Retina (tissue), 1 donor: ENCODE measurements at regions not wholly inside any gene's neighbourhood (a gene's known extent, or its start where the extent isn't known, plus 50 kb on each side); places are given as distances from the start of the nearest gene placed in this dataset.
A peak's percentile ranks its signal among the peaks of the same experiment; 100 is the strongest.

ENCODE experiments used
- DNase-seq: peaks from one replicate; pipeline ENCODE4 v3.0.0-alpha.2; 2016

DNA sequence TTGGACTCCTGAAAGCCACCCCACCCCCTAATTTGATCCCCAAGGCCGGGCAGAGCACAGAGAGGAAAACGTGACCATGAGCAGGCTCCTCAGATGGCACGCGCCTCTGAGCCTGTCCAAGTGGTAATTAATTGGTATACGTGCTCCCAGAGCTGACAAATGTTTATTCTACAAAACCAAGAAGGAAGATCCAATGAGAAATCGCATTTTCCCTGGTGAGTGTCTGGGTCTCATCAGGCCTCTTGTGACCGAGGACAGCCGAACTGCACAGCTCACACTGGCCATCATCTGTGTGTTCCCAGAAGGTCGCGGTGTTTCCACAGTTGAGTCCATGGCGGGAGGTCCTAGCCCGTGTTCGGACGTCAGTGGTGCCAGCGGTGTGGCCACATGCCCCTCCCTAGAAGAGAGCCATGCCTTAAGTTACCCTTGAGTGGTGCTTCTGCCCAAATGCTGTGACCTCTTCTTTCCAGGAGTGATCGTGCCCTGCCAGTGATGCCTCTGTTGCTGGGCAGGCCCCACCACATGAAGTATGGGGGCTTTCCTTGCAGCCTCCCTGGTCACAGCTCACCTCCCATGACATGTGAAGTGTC is 317.5 kb upstream of the RTL1 start:
- no peak for DNase-seq

DNA sequence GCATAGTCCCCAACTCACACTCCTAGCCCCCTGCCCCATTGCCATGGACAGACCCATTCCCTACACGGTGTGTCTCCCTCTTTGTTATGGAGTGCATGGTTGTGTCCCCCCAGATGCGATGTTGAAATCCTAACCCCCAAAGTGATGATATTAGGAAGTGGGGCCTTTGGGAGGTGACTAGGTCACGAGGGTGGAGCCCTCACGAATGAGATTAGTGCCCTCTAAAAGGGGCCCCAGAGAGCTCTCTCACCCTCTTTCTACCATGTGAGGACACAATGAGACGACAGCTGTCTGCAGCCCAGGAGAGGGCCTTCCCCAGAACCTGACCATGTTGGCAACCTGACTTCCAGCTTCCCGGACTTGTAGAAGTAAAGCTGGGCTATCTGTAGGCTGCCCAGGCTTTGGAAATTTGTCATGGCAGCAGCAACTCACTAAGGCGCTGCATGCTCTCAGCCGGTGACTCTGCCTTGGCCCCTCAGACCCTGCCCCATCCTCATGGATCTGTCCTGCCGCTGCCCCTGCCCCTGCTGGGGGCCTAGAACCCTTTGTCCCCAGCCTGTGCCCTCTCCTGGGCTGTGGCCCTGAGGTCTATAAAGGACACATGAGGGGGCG is 318.1 kb upstream of the RTL1 start:
- DNase-seq: no peak

DNA sequence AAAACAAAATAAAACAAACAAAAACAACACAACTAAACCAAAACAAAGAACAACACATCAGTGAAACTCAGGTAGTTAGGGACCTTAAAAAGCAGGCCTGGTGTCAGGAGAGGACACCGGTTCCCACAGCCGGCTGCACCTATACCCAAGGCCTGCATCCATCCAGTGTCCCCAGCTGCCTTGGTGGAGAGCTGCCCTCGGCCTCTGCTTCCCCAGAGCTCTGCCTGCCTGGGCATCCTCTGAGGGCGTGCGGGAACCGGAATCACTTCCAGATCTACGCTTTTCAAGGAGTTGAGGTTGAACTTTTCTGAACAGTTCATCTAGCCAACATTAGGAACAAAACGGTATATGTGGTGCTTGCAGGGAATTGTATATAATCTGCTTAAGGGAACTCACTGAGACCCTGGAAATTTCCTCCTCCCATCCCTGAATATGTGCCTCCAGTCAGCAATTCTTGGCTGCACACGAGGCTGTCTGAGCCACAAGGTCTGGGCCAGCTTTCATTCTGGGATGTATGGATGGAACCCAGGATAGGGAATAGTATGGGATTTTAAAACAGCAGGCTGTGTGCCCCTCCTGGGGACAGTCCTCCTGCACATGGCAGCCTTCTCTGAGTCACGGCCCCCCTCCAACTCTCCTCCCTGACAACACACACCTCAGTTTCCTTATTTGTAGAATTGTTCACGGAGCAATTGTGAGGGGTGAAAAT is 319.0 kb upstream of the RTL1 start:
- no peak for DNase-seq

DNA sequence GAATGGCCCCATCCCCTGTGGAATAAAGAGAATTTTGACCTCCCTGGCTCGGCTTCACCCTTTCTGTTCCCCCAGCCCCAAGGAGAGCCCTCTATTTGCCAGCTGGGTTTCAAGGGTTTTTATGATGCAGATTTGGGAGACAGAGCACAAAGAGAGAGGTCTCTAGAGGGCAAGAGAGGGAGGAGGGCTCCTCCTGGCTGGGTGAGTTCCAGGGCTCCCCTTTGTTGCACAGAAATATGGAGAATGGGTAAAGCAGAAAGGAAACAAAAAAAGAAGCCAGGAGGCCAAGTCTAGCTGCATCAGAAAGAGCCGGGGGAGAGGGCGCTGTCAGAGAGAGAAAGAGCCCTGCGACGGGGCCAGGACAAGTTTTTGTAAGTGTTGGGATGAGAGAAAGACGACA is 319.6 kb upstream of the RTL1 start:
- no peak for DNase-seq

DNA sequence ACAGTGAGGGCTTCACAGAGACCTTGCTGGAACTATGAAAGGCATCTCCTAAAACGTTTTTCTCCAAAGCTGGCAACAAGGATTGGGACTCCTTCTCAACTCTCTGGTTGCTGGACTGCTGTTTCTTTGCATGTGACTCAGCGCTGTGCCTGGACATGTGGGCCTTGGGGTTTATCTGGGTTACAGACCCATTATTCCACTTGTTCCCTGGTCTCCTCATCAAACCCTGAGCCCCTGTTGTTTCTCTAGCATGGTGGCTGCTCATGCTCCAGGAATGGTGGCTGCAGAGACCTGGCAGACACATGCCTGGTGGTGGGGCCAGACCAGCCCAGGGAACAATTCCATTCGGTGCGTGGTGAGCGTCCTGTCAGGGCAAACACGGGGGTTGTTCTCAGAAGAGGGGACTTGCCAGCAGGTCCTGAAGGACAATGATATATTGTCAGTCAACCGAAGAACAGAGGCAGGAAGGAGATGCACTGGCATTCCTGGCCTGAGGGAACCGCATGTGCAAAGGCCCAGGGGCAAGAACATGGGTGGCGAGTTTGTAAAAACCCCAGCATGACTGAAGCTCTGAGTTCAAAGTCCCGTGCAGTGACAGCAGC is 320.1 kb upstream of the RTL1 start:
- no peak for DNase-seq

DNA sequence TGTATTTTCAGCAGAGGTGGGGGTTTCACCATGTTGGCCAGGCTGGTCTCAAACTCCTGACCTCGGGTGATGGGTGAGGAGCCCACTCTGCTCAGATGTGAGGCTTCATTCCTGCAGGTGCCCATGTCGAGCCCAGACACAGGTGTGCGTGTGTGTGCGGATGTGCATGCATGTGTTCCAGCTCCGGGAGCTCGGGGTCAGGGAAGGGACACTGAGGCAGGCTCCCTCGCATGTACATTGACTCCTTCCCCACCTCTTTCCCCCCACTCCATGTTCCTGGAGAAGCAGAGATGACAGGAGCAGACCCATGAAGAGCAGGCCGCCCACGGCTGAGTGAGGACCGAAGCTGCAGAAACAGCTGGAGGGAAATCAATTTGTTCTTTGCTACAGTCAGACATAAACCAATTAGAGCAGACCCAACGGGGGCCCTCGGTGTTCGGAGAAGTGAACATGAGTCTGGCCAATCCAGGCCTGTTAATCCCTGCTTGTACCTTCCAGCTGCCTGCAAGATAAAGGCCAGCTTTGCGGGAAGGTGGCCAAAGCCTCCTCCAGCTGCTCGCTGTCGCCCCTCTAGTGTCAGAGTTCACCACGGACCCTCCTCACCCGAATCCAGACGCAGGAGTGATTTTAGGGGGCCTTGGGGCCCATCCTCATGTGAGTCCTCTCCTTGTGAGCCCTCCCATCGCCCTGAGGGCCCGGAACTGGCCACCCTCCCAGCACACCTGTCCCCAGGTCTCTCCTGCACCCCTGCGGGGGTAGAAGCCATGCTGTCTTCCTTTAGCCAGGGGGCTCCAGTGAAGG is 321.0 kb upstream of the RTL1 start:
- peak; percentile 67 for DNase-seq

DNA sequence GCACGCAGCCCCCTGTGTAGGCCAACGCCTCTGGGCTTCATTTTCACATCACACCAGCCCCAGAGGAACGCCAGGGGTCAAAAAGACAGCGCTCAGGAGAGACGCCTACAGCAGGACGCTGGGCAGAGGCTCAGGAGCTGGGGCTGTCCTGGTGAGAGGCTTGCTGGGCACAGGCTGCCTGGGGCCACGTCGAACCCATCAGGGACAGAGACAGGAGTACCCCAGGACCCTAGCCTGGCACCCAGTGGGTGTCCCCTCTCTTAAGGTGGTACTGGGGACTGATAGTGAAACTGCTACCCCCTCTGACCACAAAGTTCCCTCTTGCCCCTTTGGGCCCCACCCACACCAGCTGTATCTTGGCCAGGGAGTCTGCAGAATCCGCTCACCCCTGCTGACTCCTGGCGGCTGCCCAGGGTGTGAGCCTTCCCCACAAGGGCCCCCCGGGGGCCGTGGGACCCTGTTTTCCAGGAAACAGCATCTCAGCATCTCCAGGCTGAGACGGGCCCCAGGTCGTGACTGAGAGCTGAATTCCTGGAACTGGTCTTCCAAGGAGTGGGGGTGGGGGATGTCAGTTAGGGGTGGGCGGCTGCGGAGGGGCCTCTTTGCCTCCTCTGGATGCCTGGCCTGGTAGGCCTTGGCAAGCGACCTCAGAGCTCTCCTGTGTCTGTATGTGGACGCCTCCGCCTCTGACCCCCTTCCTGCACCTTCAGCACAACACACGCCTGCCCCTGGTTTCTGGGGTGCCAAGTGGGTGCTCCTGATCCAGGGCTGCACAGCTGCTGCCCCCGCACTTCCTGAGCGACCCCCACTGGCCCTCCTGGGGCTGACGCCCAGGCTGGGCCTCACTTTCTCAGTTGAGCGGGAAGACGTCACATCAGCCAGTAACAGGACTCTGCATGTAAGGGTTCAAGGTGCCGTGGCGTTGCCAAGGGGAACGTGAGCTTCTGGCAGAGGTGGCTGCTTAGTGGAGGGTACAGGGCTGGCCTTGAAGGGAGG is 321.9 kb upstream of the RTL1 start:
- peak; percentile 42 for DNase-seq

DNA sequence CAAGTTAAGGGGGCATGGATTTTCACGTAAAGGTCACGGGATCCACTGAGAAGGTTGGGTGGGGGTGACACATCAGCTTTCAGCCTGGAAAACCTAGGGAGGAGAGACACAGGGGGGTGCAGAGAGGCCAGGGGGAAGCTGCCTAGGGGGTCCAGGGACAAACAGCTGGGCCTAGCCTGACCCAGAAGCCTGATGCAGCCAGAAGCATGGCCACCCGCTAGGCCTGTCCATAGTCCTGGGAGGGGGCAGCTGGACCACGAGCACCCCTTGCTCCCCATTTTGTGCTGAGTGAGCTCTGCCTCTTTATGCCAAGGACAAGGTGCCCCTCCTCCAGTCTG is 322.7 kb upstream of the RTL1 start:
- DNase-seq: no peak

DNA sequence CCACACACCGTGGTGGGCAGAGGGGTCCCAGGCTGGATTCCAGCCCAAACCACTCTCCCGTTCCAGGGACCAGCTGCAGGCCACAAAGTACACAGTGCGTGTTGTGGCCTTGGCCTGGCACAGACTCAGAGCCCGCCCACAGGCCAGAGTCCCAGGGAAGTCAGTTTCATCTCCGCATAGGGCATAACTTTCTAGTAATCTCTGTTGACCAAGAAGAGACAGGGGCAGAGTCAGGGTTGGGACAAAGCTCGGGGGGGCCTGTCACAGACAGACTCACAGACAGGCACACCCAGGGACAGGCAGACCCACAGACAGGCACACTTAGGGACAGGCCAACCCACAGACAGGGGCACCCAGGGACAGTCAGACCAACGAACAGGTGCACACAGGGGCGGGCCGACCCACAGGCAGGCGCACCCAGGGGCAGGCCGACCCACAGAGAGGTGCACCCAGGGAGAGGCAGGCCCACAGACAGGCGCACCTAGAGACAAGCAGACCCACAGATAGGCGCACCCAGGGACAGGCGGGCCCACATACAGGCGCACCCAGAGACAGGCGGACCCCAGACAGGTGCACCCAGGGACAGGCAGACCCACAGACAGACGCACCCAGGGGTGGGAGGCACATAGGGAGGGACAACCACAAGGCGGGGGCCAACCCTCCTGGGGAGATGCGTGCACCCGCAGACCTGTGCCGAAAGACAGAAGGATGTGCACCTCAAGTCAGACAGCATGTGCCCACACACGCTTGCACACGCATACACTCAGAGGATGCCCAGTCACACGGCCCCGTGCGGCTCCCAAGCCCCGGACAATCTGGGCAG is 323.3 kb upstream of the RTL1 start:
- no peak for DNase-seq

DNA sequence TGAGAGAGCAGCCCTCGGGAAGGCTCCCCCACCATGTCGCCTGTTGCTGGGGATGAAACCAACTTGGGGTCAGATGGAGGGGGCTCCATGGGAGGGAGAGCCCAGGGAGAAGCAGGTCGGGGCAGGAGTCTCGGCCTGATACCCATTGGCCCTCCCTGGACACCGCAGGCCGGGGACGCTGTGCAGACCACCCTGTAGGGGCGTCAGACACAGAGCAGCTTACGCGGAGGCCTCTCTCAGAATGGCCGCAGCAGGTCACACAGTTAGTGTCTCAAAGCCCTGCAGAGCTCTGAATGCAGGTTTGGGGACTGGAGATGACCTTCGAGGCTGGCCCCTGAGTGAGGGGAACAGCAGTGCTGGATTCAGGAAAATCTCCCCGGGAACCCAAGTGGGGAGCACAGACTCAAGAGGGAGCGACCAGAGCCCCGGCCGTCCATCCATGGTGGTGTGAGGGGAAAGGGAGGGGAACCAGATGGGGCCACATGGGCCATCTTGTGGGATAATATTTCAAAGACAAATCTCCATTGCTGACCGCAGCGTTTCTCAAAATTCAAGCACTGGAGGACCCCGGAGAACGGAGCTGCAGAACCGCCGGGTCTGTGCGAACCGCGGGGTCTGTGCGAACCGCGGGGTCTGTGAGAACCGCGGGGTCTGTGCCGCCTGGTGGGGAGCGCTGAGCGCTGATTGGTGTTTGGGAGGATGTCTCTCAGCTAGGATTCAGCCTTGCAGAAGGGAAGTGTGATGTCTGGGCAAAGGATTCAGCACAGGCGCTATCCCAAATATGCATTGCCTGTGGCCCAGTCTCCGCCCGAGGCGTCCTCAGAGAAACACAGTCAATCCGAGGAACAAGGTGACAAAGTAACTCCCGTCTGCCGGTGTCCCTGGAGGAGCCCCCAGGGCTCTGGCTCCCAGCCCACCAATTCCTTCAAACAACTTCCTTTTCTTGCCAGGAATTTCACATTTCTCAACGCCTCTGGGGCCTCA is 324.4 kb upstream of the RTL1 start:
- no peak for DNase-seq

DNA sequence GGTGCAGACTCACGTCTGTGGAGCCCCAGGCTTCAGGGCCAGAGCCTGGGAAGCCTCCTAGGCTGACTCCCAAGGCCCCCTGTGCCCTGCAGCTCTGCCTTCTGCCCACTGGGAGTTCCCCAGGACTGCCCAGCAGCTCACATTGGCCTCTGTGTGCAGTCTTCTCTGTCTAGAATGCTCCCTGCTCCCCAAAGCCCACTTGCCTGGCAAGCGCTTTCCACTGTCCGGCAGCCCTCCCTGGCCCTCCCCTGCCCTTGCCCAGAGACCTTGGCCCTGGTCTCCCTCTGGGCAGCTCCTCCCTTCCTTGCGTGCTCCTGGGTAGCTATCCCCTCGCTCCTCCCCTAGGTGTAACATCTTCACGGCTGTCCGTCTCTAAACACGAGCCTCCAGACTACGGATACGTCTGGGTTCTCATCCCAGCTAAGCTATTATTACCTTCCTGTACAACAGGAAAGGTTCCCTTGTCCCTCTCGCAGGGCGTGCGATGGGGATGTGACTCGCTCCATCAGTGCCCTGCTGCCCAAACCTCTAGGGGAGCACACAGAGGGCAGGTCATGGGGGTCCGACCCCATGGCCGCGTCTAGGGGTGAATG is 325.5 kb upstream of the RTL1 start:
- DNase-seq: no peak

DNA sequence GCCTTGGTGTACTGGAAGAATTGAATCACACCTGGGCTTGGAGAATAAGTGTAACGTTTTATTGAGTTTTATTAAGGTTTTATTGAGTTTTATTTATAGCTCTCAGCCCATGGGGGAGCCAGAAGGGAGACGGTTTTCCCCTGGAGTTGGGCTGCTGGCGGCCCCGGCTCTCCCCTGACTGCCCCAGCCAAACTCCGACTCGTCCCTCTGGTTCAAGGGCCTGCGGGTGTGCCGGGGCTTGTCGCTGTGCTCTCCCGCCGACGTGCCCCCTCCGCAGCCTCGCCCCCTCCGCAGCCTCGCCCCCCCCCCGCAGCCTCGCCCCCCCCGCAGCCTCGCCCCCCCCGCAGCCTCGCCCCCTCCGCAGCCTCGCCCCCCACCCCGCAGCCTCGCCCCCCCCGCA is 326.1 kb upstream of the RTL1 start:
- DNase-seq: no peak

DNA sequence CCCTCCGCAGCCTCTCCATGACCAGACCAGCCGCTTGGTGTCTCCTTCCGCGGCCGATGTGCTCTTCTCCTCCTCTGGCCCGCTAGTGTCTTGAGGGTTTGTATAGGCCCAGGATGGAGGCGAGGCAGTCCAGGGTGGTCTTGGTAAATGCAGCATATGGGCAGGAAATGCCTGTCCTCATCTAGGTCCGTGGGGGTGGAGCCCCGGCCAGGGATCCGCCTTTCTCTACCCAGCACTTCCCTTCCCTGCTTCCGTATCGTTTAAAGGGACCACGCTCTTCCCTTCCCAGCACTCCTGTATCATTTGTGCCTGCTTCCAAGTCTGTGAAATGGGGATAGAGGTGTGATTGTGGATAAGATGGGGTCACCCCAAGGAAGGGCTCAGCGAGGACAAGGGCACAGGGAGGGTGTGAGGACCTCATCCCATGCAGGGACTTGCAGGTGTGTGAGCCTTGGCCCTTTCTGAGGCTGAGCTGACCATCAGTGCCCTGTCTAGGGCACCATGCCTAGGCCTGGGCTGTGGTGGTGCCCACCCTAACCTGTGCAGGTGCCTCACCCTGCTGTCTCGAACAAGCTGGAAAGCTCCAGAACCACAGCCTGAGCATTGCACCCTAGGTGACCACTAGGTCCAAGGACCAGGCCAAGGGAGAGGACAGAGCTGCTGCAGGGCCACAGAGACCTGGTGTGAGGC is 326.8 kb upstream of the RTL1 start:
- no peak for DNase-seq

DNA sequence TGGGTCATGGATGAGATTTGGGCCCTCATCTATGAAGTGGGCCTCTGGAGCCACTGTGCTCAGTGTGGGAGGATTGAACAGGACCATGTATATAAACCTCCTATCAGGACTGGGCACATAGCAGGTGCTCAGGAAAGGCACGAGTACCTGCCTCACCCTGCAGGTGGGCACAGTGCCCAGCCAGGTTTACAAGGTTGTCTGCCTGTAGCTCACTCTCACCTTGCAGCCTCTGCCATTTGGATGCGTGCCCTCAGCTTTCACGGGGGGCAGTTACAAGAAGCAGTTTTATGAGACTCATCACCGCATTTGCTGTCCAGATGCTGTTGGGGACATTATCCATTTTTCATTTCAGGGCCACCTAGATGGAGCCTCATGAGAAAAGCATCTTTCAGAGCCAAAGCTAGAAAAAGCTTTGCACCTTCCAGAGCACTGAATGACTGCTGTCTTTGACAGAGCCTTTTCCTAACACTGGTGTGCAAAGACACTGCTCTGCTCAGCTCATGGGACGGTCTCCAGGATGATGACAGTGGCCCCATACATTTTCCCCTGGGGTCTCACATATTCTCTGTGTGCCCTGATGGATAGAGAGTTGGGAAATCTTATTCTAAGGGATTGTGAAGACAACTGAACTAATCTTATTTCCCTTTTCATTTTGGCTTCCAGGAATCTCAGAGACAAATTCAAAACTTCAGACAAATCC is 327.5 kb upstream of the RTL1 start:
- no peak for DNase-seq

DNA sequence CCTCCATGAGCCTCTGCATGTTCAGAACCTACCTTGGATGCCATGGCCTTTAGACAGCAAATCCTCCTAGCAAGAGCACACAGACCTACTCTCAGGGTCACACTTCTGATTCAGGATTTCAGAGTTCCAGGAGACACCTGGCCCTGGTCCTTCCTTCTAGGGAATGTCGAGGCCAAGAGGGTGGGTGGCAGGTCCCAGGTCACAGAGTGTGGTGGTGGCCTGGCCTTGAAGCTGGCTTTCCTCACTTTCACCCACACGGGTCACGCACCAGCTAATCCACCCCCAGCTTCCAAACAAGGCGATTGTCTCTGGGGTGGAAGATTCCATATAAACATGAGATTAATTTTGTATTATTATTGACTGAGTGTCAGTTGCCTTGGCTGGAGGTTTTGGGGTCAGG is 328.3 kb upstream of the RTL1 start:
- no peak for DNase-seq

DNA sequence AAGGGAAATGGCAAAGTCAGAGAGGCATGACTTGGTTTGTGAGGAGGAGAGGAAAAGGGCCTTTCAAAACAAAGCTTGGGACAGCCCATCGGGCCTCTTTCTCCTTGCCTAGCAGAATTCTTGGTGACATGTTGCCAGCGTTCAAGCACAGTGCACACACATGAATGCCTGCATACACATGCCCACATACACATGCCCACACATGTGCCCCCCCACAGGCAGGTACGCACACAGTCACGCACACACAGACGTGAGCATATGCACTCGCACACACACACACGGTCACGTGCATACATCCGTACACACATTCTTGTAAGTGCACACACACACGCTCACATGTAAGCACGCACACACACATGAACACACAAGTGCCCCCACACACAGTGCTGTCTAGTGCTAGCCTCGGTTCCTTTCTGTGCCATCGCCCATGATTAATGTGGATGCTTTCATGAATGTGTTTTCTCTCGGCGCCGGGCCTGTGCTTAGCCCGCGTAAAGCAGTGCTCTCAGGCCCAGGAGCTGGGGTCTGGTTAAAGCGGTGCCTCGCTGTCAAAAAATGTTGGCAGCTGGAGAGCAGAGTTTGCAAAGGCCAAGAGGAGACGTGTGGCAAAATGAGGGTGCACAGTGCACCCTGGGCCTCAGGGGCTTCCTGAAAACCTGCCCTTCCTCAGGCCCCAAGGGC is 328.8 kb upstream of the DIO3 start:
- peak; percentile 62 for DNase-seq

DNA sequence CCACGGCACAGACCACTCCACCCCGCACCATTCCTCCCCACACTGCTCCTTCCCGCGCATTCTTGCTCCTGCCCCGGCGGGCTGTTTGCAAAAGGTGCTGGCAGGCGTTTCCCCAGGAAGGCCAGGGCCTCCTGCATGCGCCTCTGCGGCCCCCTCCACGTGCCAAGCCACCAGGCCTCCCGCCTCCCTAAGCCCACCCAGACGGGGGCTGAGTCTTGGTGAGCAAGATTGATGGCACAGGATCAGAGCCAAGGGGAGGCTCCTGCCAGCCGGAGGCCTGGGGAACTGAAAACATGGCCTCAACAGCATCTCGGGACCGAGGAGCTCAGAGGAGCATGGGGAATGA is 328.3 kb upstream of the DIO3 start:
- peak; percentile 57 for DNase-seq

DNA sequence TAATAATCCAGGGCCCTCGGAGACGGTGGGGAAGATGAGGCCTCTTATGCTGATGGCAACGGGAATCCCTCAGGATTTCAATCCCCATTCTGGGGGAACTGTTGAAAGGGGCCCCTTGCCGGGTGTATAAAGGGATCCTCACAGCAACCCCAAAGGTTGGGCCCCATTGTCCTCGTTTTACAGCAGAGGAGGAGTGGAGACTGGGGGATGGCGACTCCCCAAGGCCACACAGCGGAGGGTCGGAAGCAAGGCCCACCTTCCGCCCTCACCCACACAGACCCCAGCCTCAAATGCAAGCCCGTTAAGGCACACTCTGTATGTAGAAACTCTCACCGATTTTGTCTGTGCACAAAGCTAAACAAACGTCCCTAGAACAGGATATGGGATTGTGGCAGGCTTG is 327.9 kb upstream of the DIO3 start:
- DNase-seq: no peak
